HepG2 (cell line): ENCODE measurements at regions not wholly inside any gene's neighbourhood (a gene's known extent, or its start where the extent isn't known, plus 50 kb on each side); places are given as distances from the start of the nearest gene placed in this dataset.

ENCODE experiments used
- ATAC-seq: fragments of 200-7000 bp; cut with Tn5 transposase; 3 replicates; pipeline ENCODE4 v1.9.1; 2020; ENCODE audit warnings: mild to moderate bottlenecking, moderate library complexity
- BruUV-seq: library from RNA; stranded (reverse); fragments of 400-500 nt; replicated peaks from 2 replicates; lab custom pipeline; 2021; lab: Mats Ljungman, UMichigan
- CTCF ChIA-PET: fragments of 300-600 bp; formaldehyde crosslinking; extraction: SDS; loops from one replicate; lab custom pipeline; 2021; ENCODE audit warnings: low total read pairs, inconsistent platforms, low intra/inter-chr PET ratio; lab: Yijun Ruan, JAX
- POLR2A ChIA-PET: fragments of 350-600 bp; sonication (Branson Sonifier 250); formaldehyde crosslinking; loops from one replicate; lab custom pipeline; 2020; ENCODE audit warnings: antibody characterized with exemption, inconsistent platforms; lab: Yijun Ruan, JAX
- DNase-seq: peaks from one replicate; pipeline ENCODE4 v3.0.0-alpha.2; 2015; ENCODE audit warnings: low spot score
- FAIRE-seq: peaks from 3 replicates; lab custom pipeline; 2011; peaks lifted over from hg19 to GRCh38; lab: Jason Lieb, UNC
- H2AFZ ChIP-seq: one replicate; pipeline ENCODE4 v1.6.1; 2011; ENCODE audit warnings: low read length, inconsistent platforms
- H3K27ac ChIP-seq: fragments of 300-600 bp; 3 replicates; pipeline ENCODE4 v1.8.0; 2011; ENCODE audit warnings: mixed run types, mild to moderate bottlenecking, mixed read lengths, low read length, inconsistent platforms; ENCODE audit not compliant: insufficient read depth; ENCODE audit errors: extremely low read length
- H3K27me3 ChIP-seq, 2 experiments: fragments of 200-600 bp in 1 of 2; 2 replicates in 1 of 2; 3 replicates in 1 of 2; pipeline versions ENCODE4 v1.6.0 to v1.8.0; 2011; ENCODE audit warnings: low read length in 2 of 2, mild to moderate bottlenecking in 2 of 2, moderate library complexity in 2 of 2, inconsistent platforms in 1 of 2; ENCODE audit not compliant: insufficient read depth in 2 of 2, control insufficient read depth in 1 of 2
- H3K36me3 ChIP-seq, 2 experiments: fragments of 200-600 bp in 1 of 2; replicated peaks in 1 of 2; 2 replicates in 1 of 2; 3 replicates in 1 of 2; pipeline versions ENCODE4 v1.5.1 to v1.8.0; 2011; ENCODE audit warnings: low read length in 2 of 2, inconsistent platforms in 1 of 2; ENCODE audit not compliant: insufficient read depth in 2 of 2, control insufficient read depth in 1 of 2
- H3K4me1 ChIP-seq: 2 replicates; pipeline ENCODE4 v1.5.1; 2012; ENCODE audit warnings: low read length, inconsistent platforms; ENCODE audit not compliant: insufficient read depth
- H3K4me2 ChIP-seq: 2 replicates; pipeline ENCODE4 v1.6.0; 2011; ENCODE audit warnings: low read depth, low read length, inconsistent platforms
- H3K4me3 ChIP-seq, 3 experiments: fragments of 200-600 bp in 1 of 3; sonication (generic), shearing (Covaris generic) in 1 of 3; replicated peaks in 1 of 3; 2 replicates each; pipeline ENCODE4 v1.5.1; 2011 to 2016; ENCODE audit warnings: low read length in 3 of 3, inconsistent platforms in 2 of 3, low read depth in 2 of 3, mild to moderate bottlenecking in 2 of 3, control low read depth in 1 of 3, mixed read lengths in 1 of 3; ENCODE audit not compliant: insufficient read depth in 1 of 3
- H3K79me2 ChIP-seq: one replicate; pipeline ENCODE4 v1.6.1; 2011; ENCODE audit warnings: low read length, inconsistent platforms; ENCODE audit not compliant: insufficient read depth
- H3K9ac ChIP-seq: 2 replicates; pipeline ENCODE4 v1.6.0; 2011; ENCODE audit warnings: mild to moderate bottlenecking, low read depth, low read length, inconsistent platforms; ENCODE audit not compliant: insufficient read depth
- H3K9me3 ChIP-seq: 2 replicates; pipeline ENCODE4 v1.5.1; 2012; ENCODE audit warnings: mild to moderate bottlenecking, low read length
- H4K20me1 ChIP-seq: 2 replicates; pipeline ENCODE4 v1.6.0; 2011; ENCODE audit warnings: inconsistent platforms, mild to moderate bottlenecking, low read length, moderate library complexity; ENCODE audit not compliant: insufficient read depth
- E2F1 ChIP-seq: sonication (generic); formaldehyde crosslinking; IDR thresholded peaks from 2 replicates; pipeline ENCODE4 v1.5.0; 2020; ENCODE audit warnings: missing genetic modification reagents
- GTF2F1 ChIP-seq: fragments of 150-350 bp; IDR thresholded peaks from 2 replicates; pipeline ENCODE4 v1.6.1; 2014; ENCODE audit warnings: low read length
- KLF9 ChIP-seq: IDR thresholded peaks from 2 replicates; pipeline ENCODE4 v1.6.1; 2016; ENCODE audit warnings: low read depth
- LBX2 ChIP-seq: sonication (generic); formaldehyde crosslinking; IDR thresholded peaks from 2 replicates; pipeline ENCODE4 v1.5.0; 2020; ENCODE audit warnings: missing genetic modification reagents, mild to moderate bottlenecking, borderline replicate concordance
- NFKBIZ ChIP-seq: IDR thresholded peaks from 2 replicates; pipeline ENCODE4 v1.6.1; 2018; ENCODE audit warnings: missing genetic modification reagents, missing compliant biosample characterization
- PHF5A ChIP-seq: IDR thresholded peaks from one replicate; pipeline ENCODE4 v1.6.1; 2018; ENCODE audit warnings: low read depth, missing genetic modification reagents; ENCODE audit not compliant: unreplicated experiment
- POLR2A ChIP-seq, 2 experiments: IDR thresholded peaks; 2 replicates each; pipeline ENCODE4 v1.6.1; 2011; ENCODE audit warnings: low read depth in 2 of 2, low read length in 2 of 2, mild to moderate bottlenecking in 1 of 2, moderate library complexity in 1 of 2; ENCODE audit not compliant: insufficient read depth in 1 of 2
- SAP130 ChIP-seq: IDR thresholded peaks from 2 replicates; pipeline ENCODE4 v1.6.1; 2016; ENCODE audit warnings: low read depth
- THAP7 ChIP-seq: sonication (generic); formaldehyde crosslinking; IDR thresholded peaks from 2 replicates; pipeline ENCODE4 v1.8.1; 2023; ENCODE audit warnings: mild to moderate bottlenecking, missing genetic modification reagents
- ZBTB20 ChIP-seq: sonication (generic); formaldehyde crosslinking; IDR thresholded peaks from 2 replicates; pipeline ENCODE4 v1.8.1; 2023; ENCODE audit warnings: missing genetic modification reagents, low read depth, mild to moderate bottlenecking, borderline replicate concordance
- ZFY ChIP-seq: sonication (generic); formaldehyde crosslinking; IDR thresholded peaks from 2 replicates; pipeline ENCODE4 v1.4.0; 2020; ENCODE audit warnings: missing genetic modification reagents
- ZNF20 ChIP-seq: sonication (generic); formaldehyde crosslinking; IDR thresholded peaks from 2 replicates; pipeline ENCODE4 v1.4.0; 2020; ENCODE audit warnings: mild to moderate bottlenecking, moderate library complexity, missing genetic modification reagents
- ZNF296 ChIP-seq: sonication (generic); formaldehyde crosslinking; conservative IDR thresholded peaks from 2 replicates; pipeline ENCODE4 v1.5.0; 2020; ENCODE audit warnings: mild to moderate bottlenecking, missing genetic modification reagents
- ZNF609 ChIP-seq: sonication (generic); formaldehyde crosslinking; IDR thresholded peaks from 2 replicates; pipeline ENCODE4 v1.4.0; 2020; ENCODE audit warnings: mild to moderate bottlenecking, missing genetic modification reagents, borderline replicate concordance
- ZNF83 ChIP-seq: sonication (generic); formaldehyde crosslinking; IDR thresholded peaks from 2 replicates; pipeline ENCODE4 v1.4.0; 2020; ENCODE audit warnings: missing genetic modification reagents, mild to moderate bottlenecking, borderline replicate concordance
- WGBS: methylation state at CpG from one replicate; pipeline ENCODE4 v1.1.6; 2017; ENCODE audit warnings: low lambda C conversion rate; 5-methylcytosine and 5-hydroxymethylcytosine counted together
- in situ Hi-C: cut with HindIII; loops from 2 replicates; pipeline ENCODE4 v1.10.0; 2017; ENCODE audit warnings: low pct_unique_long_range_greater_than_20kb; ENCODE audit not compliant: extremely low pct_ligation_motif_present
- intact Hi-C: fragments of 100-400 bp; cut with micrococcal nuclease; formaldehyde crosslinking; loops from one replicate; pipeline ENCODE4 v1.10.0; 2022; ENCODE audit not compliant: unreplicated experiment

- TF ChIP-seq LBX2 (CRISPR knock-in tag) (no peak), ZFY (CRISPR knock-in tag) (no peak)
- TF ChIP-seq, all 625 proteins: peak for 0
Measured at GRCh38 chr4:147060151-147060931, 114.7 kb upstream of the TTC29 start (continued).

- WGBS: 1% methylated on average over 5 of the region's 5 CpGs
- Histone ChIP-seq H4K20me1 (no peaks in the 10 kb centered on the region), H3K36me3 (no peaks in the 10 kb centered on the region), H3K27ac (no peak overlapping the region), H3K9me3 (no peaks in the 10 kb centered on the region), H3K79me2 (no peaks in the 10 kb centered on the region), H2AFZ (no peak overlapping the region), H3K4me3 (no peak overlapping the region), H3K4me2 (no peak overlapping the region), H3K4me1 (no peaks in the 10 kb centered on the region), H3K27me3 (no peaks in the 10 kb centered on the region), H3K9ac (no peak overlapping the region)
- FAIRE-seq: no peak
- intact Hi-C loops (no loop called here), in situ Hi-C loops (no loop called here)
- ATAC-seq: no peak
- ChIA-PET CTCF (no interaction called here), POLR2A (no interaction called here)
- no peak for DNase-seq
- no TSS peak for BruUV-seq
- TF ChIP-seq ZNF296 (CRISPR knock-in tag): no peak
- no peak for TF ChIP-seq NFKBIZ (CRISPR knock-in tag)
- TF ChIP-seq ZNF609 (CRISPR knock-in tag): no peak
- no peak for TF ChIP-seq KLF9 (CRISPR knock-in tag)
- no peak for TF ChIP-seq SAP130 (CRISPR knock-in tag)
- TF ChIP-seq ZNF83 (CRISPR knock-in tag): no peak
- TF ChIP-seq E2F1 (CRISPR knock-in tag): no peak
- TF ChIP-seq ZNF20 (CRISPR knock-in tag): no peak
- no peak for TF ChIP-seq PHF5A (CRISPR knock-in tag)
- TF ChIP-seq THAP7 (CRISPR knock-in tag): no peak
- no peak for TF ChIP-seq GTF2F1
- TF ChIP-seq ZBTB20 (CRISPR knock-in tag): no peak
- no peak for TF ChIP-seq POLR2A (IDR thresholded peaks at IDR 0.05; ENCODE audit: insufficient read depth in 1 of 2, low read depth in 2 of 2, low read length in 2 of 2)
Measured at GRCh38 chr4:147064856-147065255, 119.2 kb upstream of the TTC29 start.
